ENCODE measurements at regions not wholly inside any gene's neighbourhood (a gene's known extent, or its start where the extent isn't known, plus 50 kb on each side); places are given as distances from the start of the nearest gene placed in this dataset.

- H4K20me1 ChIP-seq (ENCODE audit: low read depth, low read length), result no peaks in the 10 kb centered on the region
- no peak overlapping the region for H2AFZ ChIP-seq (ENCODE audit: low read depth, low read length, severe bottlenecking)
- no peak overlapping the region for H3K9ac ChIP-seq (ENCODE audit: low read length)
- no peaks in the 10 kb centered on the region for H3K79me2 ChIP-seq (ENCODE audit: insufficient read depth, low read length)
- TF ChIP-seq EZH2phosphoT487 (conservative IDR thresholded peaks at IDR 0.05; ENCODE audit: low read length) (no peak), CTCF (IDR thresholded peaks at IDR 0.05; ENCODE audit: insufficient read depth, low read length, poor library complexity, severe bottlenecking) (no peak)
- H3K4me2 ChIP-seq (ENCODE audit: low read depth, low read length, poor library complexity, severe bottlenecking), result no peak overlapping the region
- H3K36me3 ChIP-seq (ENCODE audit: low read length), result no peaks in the 10 kb centered on the region
- H3K27ac ChIP-seq (ENCODE audit: low read depth, low read length), result no peak overlapping the region
- no peaks in the 10 kb centered on the region for H3K9me3 ChIP-seq (ENCODE audit: insufficient read depth, low read length)
- H3F3A ChIP-seq (ENCODE audit: insufficient read depth), result no peaks in the 10 kb centered on the region
- H3K27me3 ChIP-seq (ENCODE audit: low read length), result no peaks in the 10 kb centered on the region
- no peak overlapping the region for H3K4me3 ChIP-seq (ENCODE audit: insufficient read depth, low read length, poor library complexity, severe bottlenecking)
- no peaks in the 10 kb centered on the region for H3K9me2 ChIP-seq (replicated peaks; ENCODE audit: insufficient read depth, low read length)
Measured at GRCh38 chr20:61056116-61056515, 195.9 kb upstream of the CDH4 start.

GRCh38 chr20:61056627-61057442 lies 195.2 kb upstream of the CDH4 start:
- no peaks in the 10 kb centered on the region for H3K36me3 ChIP-seq (ENCODE audit: low read length)
- no peaks in the 10 kb centered on the region for H4K20me1 ChIP-seq (ENCODE audit: low read depth, low read length)
- H3F3A ChIP-seq (ENCODE audit: insufficient read depth), result no peaks in the 10 kb centered on the region
- H3K79me2 ChIP-seq (ENCODE audit: insufficient read depth, low read length), result no peaks in the 10 kb centered on the region
- H3K9ac ChIP-seq (ENCODE audit: low read length), result no peak overlapping the region
- no peak overlapping the region for H3K4me3 ChIP-seq (ENCODE audit: insufficient read depth, low read length, poor library complexity, severe bottlenecking)
- TF ChIP-seq EZH2phosphoT487 (conservative IDR thresholded peaks at IDR 0.05; ENCODE audit: low read length) (no peak), CTCF (IDR thresholded peaks at IDR 0.05; ENCODE audit: insufficient read depth, low read length, poor library complexity, severe bottlenecking) (no peak)
- H3K4me2 ChIP-seq (ENCODE audit: low read depth, low read length, poor library complexity, severe bottlenecking), result no peak overlapping the region
- no peaks in the 10 kb centered on the region for H3K9me3 ChIP-seq (ENCODE audit: insufficient read depth, low read length)
- no peaks in the 10 kb centered on the region for H3K27me3 ChIP-seq (ENCODE audit: low read length)
- H2AFZ ChIP-seq (ENCODE audit: low read depth, low read length, severe bottlenecking), result no peak overlapping the region
- H3K27ac ChIP-seq (ENCODE audit: low read depth, low read length), result no peak overlapping the region
- H3K9me2 ChIP-seq (replicated peaks; ENCODE audit: insufficient read depth, low read length), result no peaks in the 10 kb centered on the region

- H3K4me3 ChIP-seq (ENCODE audit: insufficient read depth, low read length, poor library complexity, severe bottlenecking), result no peak overlapping the region
- no peaks in the 10 kb centered on the region for H3K9me2 ChIP-seq (replicated peaks; ENCODE audit: insufficient read depth, low read length)
- H3F3A ChIP-seq (ENCODE audit: insufficient read depth), result no peaks in the 10 kb centered on the region
- TF ChIP-seq CTCF (IDR thresholded peaks at IDR 0.05; ENCODE audit: insufficient read depth, low read length, poor library complexity, severe bottlenecking) (no peak), EZH2phosphoT487 (conservative IDR thresholded peaks at IDR 0.05; ENCODE audit: low read length) (no peak)
- no peaks in the 10 kb centered on the region for H4K20me1 ChIP-seq (ENCODE audit: low read depth, low read length)
- no peak overlapping the region for H3K9ac ChIP-seq (ENCODE audit: low read length)
- no peaks in the 10 kb centered on the region for H3K79me2 ChIP-seq (ENCODE audit: insufficient read depth, low read length)
- H3K9me3 ChIP-seq (ENCODE audit: insufficient read depth, low read length), result no peaks in the 10 kb centered on the region
- H3K27ac ChIP-seq (ENCODE audit: low read depth, low read length), result no peak overlapping the region
- no peak overlapping the region for H3K4me2 ChIP-seq (ENCODE audit: low read depth, low read length, poor library complexity, severe bottlenecking)
- H3K27me3 ChIP-seq (ENCODE audit: low read length), result no peaks in the 10 kb centered on the region
- no peaks in the 10 kb centered on the region for H3K36me3 ChIP-seq (ENCODE audit: low read length)
- H2AFZ ChIP-seq (ENCODE audit: low read depth, low read length, severe bottlenecking), result no peak overlapping the region
Measured at GRCh38 chr20:61057443-61058121, 194.5 kb upstream of the CDH4 start.
